GM23338 (cell line): ENCODE measurements at regions not wholly inside any gene's neighbourhood (a gene's known extent, or its start where the extent isn't known, plus 50 kb on each side); places are given as distances from the start of the nearest gene placed in this dataset.

Experiments
- ATAC-seq: fragments of 200-7000 bp; cut with Tn5 transposase; 3 replicates; pipeline ENCODE4 v1.9.1; 2020
- DNase-seq: peaks from one replicate; pipeline ENCODE4 v3.0.0-alpha.2; 2015; ENCODE audit warnings: low spot score
- H2AFZ ChIP-seq: fragments of 200-600 bp; sonication (generic); 2 replicates; pipeline ENCODE4 v1.8.0; 2016; ENCODE audit warnings: antibody characterized with exemption, mild to moderate bottlenecking, moderate library complexity
- H3F3A ChIP-seq: fragments of 200-600 bp; sonication (generic); replicated peaks from 2 replicates; pipeline ENCODE4 v1.8.0; 2017; ENCODE audit warnings: antibody characterized with exemption, mixed run types, low read depth
- H3K27ac ChIP-seq: fragments of 200-600 bp; sonication (generic); 2 replicates; pipeline ENCODE4 v1.6.1; 2016; ENCODE audit warnings: low read depth
- H3K27me3 ChIP-seq: fragments of 200-600 bp; sonication (generic); 2 replicates; pipeline ENCODE4 v1.8.0; 2016; ENCODE audit warnings: mild to moderate bottlenecking, mixed run types, moderate library complexity; ENCODE audit not compliant: insufficient read depth
- H3K36me3 ChIP-seq: fragments of 200-600 bp; sonication (generic); 2 replicates; pipeline ENCODE4 v1.8.0; 2016; ENCODE audit warnings: mild to moderate bottlenecking; ENCODE audit not compliant: insufficient read depth
- H3K4me1 ChIP-seq: fragments of 200-600 bp; sonication (generic); 2 replicates; pipeline ENCODE4 v1.8.0; 2016; ENCODE audit warnings: mild to moderate bottlenecking, moderate library complexity; ENCODE audit not compliant: insufficient read depth
- H3K4me2 ChIP-seq: fragments of 200-600 bp; sonication (generic); 2 replicates; pipeline ENCODE4 v1.7.1; 2017; ENCODE audit warnings: mixed run types
- H3K4me3 ChIP-seq: fragments of 200-600 bp; sonication (generic); 2 replicates; pipeline ENCODE4 v1.6.1; 2016; ENCODE audit warnings: mixed run types
- H3K79me2 ChIP-seq: fragments of 200-600 bp; sonication (generic); replicated peaks from 2 replicates; pipeline ENCODE4 v1.8.0; 2017; ENCODE audit warnings: mild to moderate bottlenecking; ENCODE audit not compliant: insufficient read depth
- H3K9me2 ChIP-seq: fragments of 200-600 bp; sonication (generic); 2 replicates; pipeline ENCODE4 v1.8.0; 2017; ENCODE audit not compliant: insufficient read depth
- H4K20me1 ChIP-seq: fragments of 200-600 bp; sonication (generic); replicated peaks from 2 replicates; pipeline ENCODE4 v1.8.0; 2017; ENCODE audit warnings: mild to moderate bottlenecking; ENCODE audit not compliant: insufficient read depth
- H3K27ac Mint-ChIP-seq: 2 replicates; pipeline ENCODE4 v1.8.0; 2020; ENCODE audit warnings: inconsistent platforms, mild to moderate bottlenecking, moderate library complexity, mixed read lengths
- H3K27me3 Mint-ChIP-seq: 3 replicates; pipeline ENCODE4 v1.8.0; 2022; ENCODE audit warnings: low read depth, mild to moderate bottlenecking, moderate library complexity, mixed read lengths, inconsistent platforms; ENCODE audit not compliant: insufficient read depth, poor library complexity
- H3K36me3 Mint-ChIP-seq: 3 replicates; pipeline ENCODE4 v1.8.0; 2021; ENCODE audit warnings: low read depth, mild to moderate bottlenecking, inconsistent platforms, moderate library complexity, mixed read lengths
- H3K4me1 Mint-ChIP-seq: 3 replicates; pipeline ENCODE4 v1.8.0; 2020; ENCODE audit warnings: mild to moderate bottlenecking, inconsistent platforms, mixed read lengths
- H3K4me3 Mint-ChIP-seq: 3 replicates; pipeline ENCODE4 v1.8.0; 2021; ENCODE audit warnings: moderate library complexity, mild to moderate bottlenecking, inconsistent platforms, mixed read lengths
- H3K9me3 Mint-ChIP-seq: 3 replicates; pipeline ENCODE4 v1.8.0; 2020; ENCODE audit warnings: moderate library complexity, mild to moderate bottlenecking, inconsistent platforms, mixed read lengths
- CREB1 ChIP-seq: fragments of 250-450 bp; sonication (Bioruptor Pico); IDR thresholded peaks from 2 replicates; pipeline ENCODE4 v1.5.0; 2020; ENCODE audit warnings: low read depth, mild to moderate bottlenecking, moderate library complexity
- EZH2 ChIP-seq: fragments of 200-600 bp; sonication (generic); IDR thresholded peaks from one replicate; pipeline ENCODE4 v1.8.0; 2017; ENCODE audit warnings: antibody characterized with exemption, mild to moderate bottlenecking, low read depth; ENCODE audit not compliant: unreplicated experiment
- EZH2phosphoT487 ChIP-seq: fragments of 200-600 bp; sonication (generic); IDR thresholded peaks from one replicate; pipeline ENCODE4 v1.8.1; 2018; ENCODE audit warnings: antibody characterized with exemption; ENCODE audit not compliant: unreplicated experiment
- JUNB ChIP-seq: IDR thresholded peaks from one replicate; pipeline ENCODE4 v1.6.1; 2016; ENCODE audit warnings: antibody characterized with exemption; ENCODE audit not compliant: unreplicated experiment
- NANOG ChIP-seq: IDR thresholded peaks from 2 replicates; pipeline ENCODE4 v1.6.1; 2016; ENCODE audit warnings: antibody characterized with exemption, borderline replicate concordance
- POLR2AphosphoS5 ChIP-seq: IDR thresholded peaks from 2 replicates; pipeline ENCODE4 v1.6.1; 2016; ENCODE audit warnings: antibody characterized with exemption, low read depth
- REST ChIP-seq: IDR thresholded peaks from one replicate; pipeline ENCODE4 v1.6.1; 2018; ENCODE audit warnings: antibody characterized with exemption; ENCODE audit not compliant: unreplicated experiment
- STAT1 ChIP-seq: IDR thresholded peaks from one replicate; pipeline ENCODE4 v1.6.1; 2016; ENCODE audit warnings: antibody characterized with exemption; ENCODE audit not compliant: unreplicated experiment
- ZNF114 ChIP-seq: fragments of 250-450 bp; sonication (Bioruptor Pico); IDR thresholded peaks from 2 replicates; pipeline ENCODE4 v1.5.0; 2020; ENCODE audit warnings: mild to moderate bottlenecking, moderate library complexity
- ZNF331 ChIP-seq: fragments of 250-450 bp; sonication (Bioruptor Pico); IDR thresholded peaks from 2 replicates; pipeline ENCODE4 v1.5.0; 2020; ENCODE audit warnings: low read depth, mild to moderate bottlenecking, moderate library complexity
- TF ChIP-seq, protein P1 (sequence below): IDR thresholded peaks from 2 replicates; pipeline ENCODE4 v1.6.1; 2016; ENCODE audit warnings: antibody characterized with exemption
- TF ChIP-seq, protein P2 (sequence below), 2 experiments: fragments of 200-600 bp in 1 of 2; sonication (generic) in 1 of 2; conservative IDR thresholded peaks; 2 replicates each; pipeline versions ENCODE4 v1.5.1 to v1.6.1; 2016 to 2017; ENCODE audit warnings: antibody characterized with exemption in 2 of 2, low read depth in 2 of 2, mild to moderate bottlenecking in 2 of 2, moderate library complexity in 1 of 2
- TF ChIP-seq, protein P3 (sequence below): fragments of 250-450 bp; sonication (Bioruptor Pico); IDR thresholded peaks from 2 replicates; pipeline ENCODE4 v1.5.0; 2020; ENCODE audit warnings: mild to moderate bottlenecking, moderate library complexity

- ATAC-seq (no peak), DNase-seq (no peak)
- Histone ChIP-seq H3K4me2 (no peak overlapping the region), H4K20me1 (no peaks in the 10 kb centered on the region), H3K4me1 (no peaks in the 10 kb centered on the region), H3K27me3 (no peaks in the 10 kb centered on the region), H3K27ac (no peak overlapping the region), H3F3A (no peaks in the 10 kb centered on the region), H3K36me3 (no peaks in the 10 kb centered on the region), H3K79me2 (no peaks in the 10 kb centered on the region), H3K4me3 (no peak overlapping the region), H2AFZ (no peak overlapping the region), H3K9me2 (0 out of 2 replicates have a peak, but pooled peaks cover 4% of the 10 kb centered on the region)
- Mint-ChIP-seq H3K4me3 (no peak overlapping the region), H3K27ac (no peak overlapping the region), H3K27me3 (no peaks in the 10 kb centered on the region), H3K9me3 (no peaks in the 10 kb centered on the region), H3K4me1 (peaks cover 4% of the 10 kb centered on the region), H3K36me3 (no peaks in the 10 kb centered on the region)
- TF ChIP-seq ZNF331 (CRISPR knock-in tag) = no peak
- no peak for TF ChIP-seq REST
- no peak for TF ChIP-seq ZNF114 (CRISPR knock-in tag)
- no peak for TF ChIP-seq STAT1
- TF ChIP-seq POLR2AphosphoS5 = no peak
- TF ChIP-seq, protein P1, sequence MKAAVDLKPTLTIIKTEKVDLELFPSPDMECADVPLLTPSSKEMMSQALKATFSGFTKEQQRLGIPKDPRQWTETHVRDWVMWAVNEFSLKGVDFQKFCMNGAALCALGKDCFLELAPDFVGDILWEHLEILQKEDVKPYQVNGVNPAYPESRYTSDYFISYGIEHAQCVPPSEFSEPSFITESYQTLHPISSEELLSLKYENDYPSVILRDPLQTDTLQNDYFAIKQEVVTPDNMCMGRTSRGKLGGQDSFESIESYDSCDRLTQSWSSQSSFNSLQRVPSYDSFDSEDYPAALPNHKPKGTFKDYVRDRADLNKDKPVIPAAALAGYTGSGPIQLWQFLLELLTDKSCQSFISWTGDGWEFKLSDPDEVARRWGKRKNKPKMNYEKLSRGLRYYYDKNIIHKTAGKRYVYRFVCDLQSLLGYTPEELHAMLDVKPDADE = no peak
- no peak for TF ChIP-seq EZH2phosphoT487
- TF ChIP-seq, protein P2, sequence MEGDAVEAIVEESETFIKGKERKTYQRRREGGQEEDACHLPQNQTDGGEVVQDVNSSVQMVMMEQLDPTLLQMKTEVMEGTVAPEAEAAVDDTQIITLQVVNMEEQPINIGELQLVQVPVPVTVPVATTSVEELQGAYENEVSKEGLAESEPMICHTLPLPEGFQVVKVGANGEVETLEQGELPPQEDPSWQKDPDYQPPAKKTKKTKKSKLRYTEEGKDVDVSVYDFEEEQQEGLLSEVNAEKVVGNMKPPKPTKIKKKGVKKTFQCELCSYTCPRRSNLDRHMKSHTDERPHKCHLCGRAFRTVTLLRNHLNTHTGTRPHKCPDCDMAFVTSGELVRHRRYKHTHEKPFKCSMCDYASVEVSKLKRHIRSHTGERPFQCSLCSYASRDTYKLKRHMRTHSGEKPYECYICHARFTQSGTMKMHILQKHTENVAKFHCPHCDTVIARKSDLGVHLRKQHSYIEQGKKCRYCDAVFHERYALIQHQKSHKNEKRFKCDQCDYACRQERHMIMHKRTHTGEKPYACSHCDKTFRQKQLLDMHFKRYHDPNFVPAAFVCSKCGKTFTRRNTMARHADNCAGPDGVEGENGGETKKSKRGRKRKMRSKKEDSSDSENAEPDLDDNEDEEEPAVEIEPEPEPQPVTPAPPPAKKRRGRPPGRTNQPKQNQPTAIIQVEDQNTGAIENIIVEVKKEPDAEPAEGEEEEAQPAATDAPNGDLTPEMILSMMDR (conservative IDR thresholded peaks at IDR 0.05; ENCODE audit: low read depth in 2 of 2) = no peak
- no peak for TF ChIP-seq NANOG
- no peak for TF ChIP-seq CREB1 (CRISPR knock-in tag)
- TF ChIP-seq, protein P3, sequence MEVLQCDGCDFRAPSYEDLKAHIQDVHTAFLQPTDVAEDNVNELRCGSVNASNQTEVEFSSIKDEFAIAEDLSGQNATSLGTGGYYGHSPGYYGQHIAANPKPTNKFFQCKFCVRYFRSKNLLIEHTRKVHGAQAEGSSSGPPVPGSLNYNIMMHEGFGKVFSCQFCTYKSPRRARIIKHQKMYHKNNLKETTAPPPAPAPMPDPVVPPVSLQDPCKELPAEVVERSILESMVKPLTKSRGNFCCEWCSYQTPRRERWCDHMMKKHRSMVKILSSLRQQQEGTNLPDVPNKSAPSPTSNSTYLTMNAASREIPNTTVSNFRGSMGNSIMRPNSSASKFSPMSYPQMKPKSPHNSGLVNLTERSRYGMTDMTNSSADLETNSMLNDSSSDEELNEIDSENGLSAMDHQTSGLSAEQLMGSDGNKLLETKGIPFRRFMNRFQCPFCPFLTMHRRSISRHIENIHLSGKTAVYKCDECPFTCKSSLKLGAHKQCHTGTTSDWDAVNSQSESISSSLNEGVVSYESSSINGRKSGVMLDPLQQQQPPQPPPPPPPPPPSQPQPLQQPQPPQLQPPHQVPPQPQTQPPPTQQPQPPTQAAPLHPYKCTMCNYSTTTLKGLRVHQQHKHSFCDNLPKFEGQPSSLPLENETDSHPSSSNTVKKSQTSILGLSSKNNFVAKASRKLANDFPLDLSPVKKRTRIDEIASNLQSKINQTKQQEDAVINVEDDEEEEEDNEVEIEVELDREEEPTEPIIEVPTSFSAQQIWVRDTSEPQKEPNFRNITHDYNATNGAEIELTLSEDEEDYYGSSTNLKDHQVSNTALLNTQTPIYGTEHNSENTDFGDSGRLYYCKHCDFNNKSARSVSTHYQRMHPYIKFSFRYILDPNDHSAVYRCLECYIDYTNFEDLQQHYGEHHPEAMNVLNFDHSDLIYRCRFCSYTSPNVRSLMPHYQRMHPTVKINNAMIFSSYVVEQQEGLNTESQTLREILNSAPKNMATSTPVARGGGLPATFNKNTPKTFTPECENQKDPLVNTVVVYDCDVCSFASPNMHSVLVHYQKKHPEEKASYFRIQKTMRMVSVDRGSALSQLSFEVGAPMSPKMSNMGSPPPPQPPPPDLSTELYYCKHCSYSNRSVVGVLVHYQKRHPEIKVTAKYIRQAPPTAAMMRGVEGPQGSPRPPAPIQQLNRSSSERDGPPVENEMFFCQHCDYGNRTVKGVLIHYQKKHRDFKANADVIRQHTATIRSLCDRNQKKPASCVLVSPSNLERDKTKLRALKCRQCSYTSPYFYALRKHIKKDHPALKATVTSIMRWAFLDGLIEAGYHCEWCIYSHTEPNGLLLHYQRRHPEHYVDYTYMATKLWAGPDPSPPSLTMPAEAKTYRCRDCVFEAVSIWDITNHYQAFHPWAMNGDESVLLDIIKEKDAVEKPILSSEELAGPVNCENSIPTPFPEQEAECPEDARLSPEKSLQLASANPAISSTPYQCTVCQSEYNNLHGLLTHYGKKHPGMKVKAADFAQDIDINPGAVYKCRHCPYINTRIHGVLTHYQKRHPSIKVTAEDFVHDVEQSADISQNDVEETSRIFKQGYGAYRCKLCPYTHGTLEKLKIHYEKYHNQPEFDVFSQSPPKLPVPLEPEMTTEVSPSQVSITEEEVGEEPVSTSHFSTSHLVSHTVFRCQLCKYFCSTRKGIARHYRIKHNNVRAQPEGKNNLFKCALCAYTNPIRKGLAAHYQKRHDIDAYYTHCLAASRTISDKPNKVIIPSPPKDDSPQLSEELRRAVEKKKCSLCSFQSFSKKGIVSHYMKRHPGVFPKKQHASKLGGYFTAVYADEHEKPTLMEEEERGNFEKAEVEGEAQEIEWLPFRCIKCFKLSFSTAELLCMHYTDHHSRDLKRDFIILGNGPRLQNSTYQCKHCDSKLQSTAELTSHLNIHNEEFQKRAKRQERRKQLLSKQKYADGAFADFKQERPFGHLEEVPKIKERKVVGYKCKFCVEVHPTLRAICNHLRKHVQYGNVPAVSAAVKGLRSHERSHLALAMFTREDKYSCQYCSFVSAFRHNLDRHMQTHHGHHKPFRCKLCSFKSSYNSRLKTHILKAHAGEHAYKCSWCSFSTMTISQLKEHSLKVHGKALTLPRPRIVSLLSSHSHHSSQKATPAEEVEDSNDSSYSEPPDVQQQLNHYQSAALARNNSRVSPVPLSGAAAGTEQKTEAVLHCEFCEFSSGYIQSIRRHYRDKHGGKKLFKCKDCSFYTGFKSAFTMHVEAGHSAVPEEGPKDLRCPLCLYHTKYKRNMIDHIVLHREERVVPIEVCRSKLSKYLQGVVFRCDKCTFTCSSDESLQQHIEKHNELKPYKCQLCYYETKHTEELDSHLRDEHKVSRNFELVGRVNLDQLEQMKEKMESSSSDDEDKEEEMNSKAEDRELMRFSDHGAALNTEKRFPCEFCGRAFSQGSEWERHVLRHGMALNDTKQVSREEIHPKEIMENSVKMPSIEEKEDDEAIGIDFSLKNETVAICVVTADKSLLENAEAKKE (CRISPR knock-in tag) = no peak
- no peak for TF ChIP-seq JUNB
- no peak for TF ChIP-seq EZH2
Measured at GRCh38 chr15:85976986-85977385, 102.7 kb upstream of the AGBL1 start.
